ENCODE measurements at regions not wholly inside any gene's neighbourhood (a gene's known extent, or its start where the extent isn't known, plus 50 kb on each side); places are given as distances from the start of the nearest gene placed in this dataset.
"Not testable (repeated sequence)": the region's sequence is repeated elsewhere in the genome, so short reads cannot be mapped to it uniquely, and the experiment has no call there.

- DNase-seq, result no peak
Measured at GRCh38 chr10:78585952-78586351, 482.8 kb upstream of the ZMIZ1 start.

GRCh38 chr10:78588194-78588811 is 480.5 kb upstream of the ZMIZ1 start:
- DNase-seq, result peak; percentile 79 to 85

- no peak for DNase-seq
Measured at GRCh38 chr10:78589687-78590086, 479.1 kb upstream of the ZMIZ1 start.

GRCh38 chr10:78591066-78591465 is 477.7 kb upstream of the ZMIZ1 start:
- DNase-seq, result no peak

- DNase-seq, result no peak
Measured at GRCh38 chr10:78594559-78595268, 474.1 kb upstream of the ZMIZ1 start.

- no peak for DNase-seq
Measured at GRCh38 chr10:78595269-78595619, 473.5 kb upstream of the ZMIZ1 start.

GRCh38 chr10:78596556-78596955 is 472.2 kb upstream of the ZMIZ1 start:
- DNase-seq, result no peak

- no peak for DNase-seq
Measured at GRCh38 chr10:78597796-78598555, 470.8 kb upstream of the ZMIZ1 start.

- DNase-seq, result no peak
Measured at GRCh38 chr10:78599122-78599853, 469.5 kb upstream of the ZMIZ1 start.

- no peak for DNase-seq
Measured at GRCh38 chr10:78600121-78600665, 468.6 kb upstream of the ZMIZ1 start.

- no peak for DNase-seq
Measured at GRCh38 chr10:78600740-78601139, 468.0 kb upstream of the ZMIZ1 start.

GRCh38 chr10:78602201-78602932 is 466.4 kb upstream of the ZMIZ1 start:
- no peak for DNase-seq

- DNase-seq, result no peak
Measured at GRCh38 chr10:78604286-78604685, 464.5 kb upstream of the ZMIZ1 start.

- no peak for DNase-seq
Measured at GRCh38 chr10:78604721-78605120, 464.0 kb upstream of the ZMIZ1 start.

GRCh38 chr10:78605800-78606350 is 462.9 kb upstream of the ZMIZ1 start:
- no peak for DNase-seq

GRCh38 chr10:78606766-78607165 is 462.0 kb upstream of the ZMIZ1 start:
- DNase-seq, result not testable (repeated sequence)

GRCh38 chr10:78609976-78610375 is 458.8 kb upstream of the ZMIZ1 start:
- DNase-seq, result no peak

- DNase-seq, result no peak
Measured at GRCh38 chr10:78613132-78613531, 455.6 kb upstream of the ZMIZ1 start.

GRCh38 chr10:78614267-78614666 is 454.5 kb upstream of the ZMIZ1 start:
- no peak for DNase-seq

GRCh38 chr10:78614744-78615143 is 454.0 kb upstream of the ZMIZ1 start:
- DNase-seq, result no peak

- DNase-seq, result no peak
Measured at GRCh38 chr10:78616125-78616695, 452.6 kb upstream of the ZMIZ1 start.

All from right lung (tissue), 2 donors.